ENCODE measurements at regions not wholly inside any gene's neighbourhood (a gene's known extent, or its start where the extent isn't known, plus 50 kb on each side); places are given as distances from the start of the nearest gene placed in this dataset.

- TF ChIP-seq, protein P1, sequence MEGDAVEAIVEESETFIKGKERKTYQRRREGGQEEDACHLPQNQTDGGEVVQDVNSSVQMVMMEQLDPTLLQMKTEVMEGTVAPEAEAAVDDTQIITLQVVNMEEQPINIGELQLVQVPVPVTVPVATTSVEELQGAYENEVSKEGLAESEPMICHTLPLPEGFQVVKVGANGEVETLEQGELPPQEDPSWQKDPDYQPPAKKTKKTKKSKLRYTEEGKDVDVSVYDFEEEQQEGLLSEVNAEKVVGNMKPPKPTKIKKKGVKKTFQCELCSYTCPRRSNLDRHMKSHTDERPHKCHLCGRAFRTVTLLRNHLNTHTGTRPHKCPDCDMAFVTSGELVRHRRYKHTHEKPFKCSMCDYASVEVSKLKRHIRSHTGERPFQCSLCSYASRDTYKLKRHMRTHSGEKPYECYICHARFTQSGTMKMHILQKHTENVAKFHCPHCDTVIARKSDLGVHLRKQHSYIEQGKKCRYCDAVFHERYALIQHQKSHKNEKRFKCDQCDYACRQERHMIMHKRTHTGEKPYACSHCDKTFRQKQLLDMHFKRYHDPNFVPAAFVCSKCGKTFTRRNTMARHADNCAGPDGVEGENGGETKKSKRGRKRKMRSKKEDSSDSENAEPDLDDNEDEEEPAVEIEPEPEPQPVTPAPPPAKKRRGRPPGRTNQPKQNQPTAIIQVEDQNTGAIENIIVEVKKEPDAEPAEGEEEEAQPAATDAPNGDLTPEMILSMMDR (IDR thresholded peaks at IDR 0.05; ENCODE audit: low read depth, low read length, poor library complexity, severe bottlenecking): no peak
- no peak for TF ChIP-seq EZH2phosphoT487 (IDR thresholded peaks at IDR 0.05; ENCODE audit: borderline replicate concordance, low read length)
Observed at GRCh38 chr12:73632661-73633060, 905.0 kb upstream of the ATXN7L3B start.

Measured in DOHH2 (cell line).